Neuron (in vitro differentiated cells): ENCODE measurements at regions not wholly inside any gene's neighbourhood (a gene's known extent, or its start where the extent isn't known, plus 50 kb on each side); places are given as distances from the start of the nearest gene placed in this dataset.
"Not testable (repeated sequence)": the region's sequence is repeated elsewhere in the genome, so short reads cannot be mapped to it uniquely, and the experiment has no call there.

Experiments used
- H2AFZ ChIP-seq: one replicate; pipeline ENCODE4 v1.6.1; 2013; ENCODE audit warnings: low read depth, mild to moderate bottlenecking, inconsistent platforms, low read length, moderate library complexity
- H3K27me3 ChIP-seq: one replicate; pipeline ENCODE4 v1.6.1; 2013; ENCODE audit warnings: low read length; ENCODE audit not compliant: insufficient read depth
- H3K36me3 ChIP-seq: one replicate; pipeline ENCODE4 v1.6.1; 2013; ENCODE audit warnings: low read length; ENCODE audit not compliant: insufficient read depth
- H3K4me1 ChIP-seq: one replicate; pipeline ENCODE4 v1.6.1; 2013; ENCODE audit warnings: low read length; ENCODE audit not compliant: insufficient read depth
- H3K4me3 ChIP-seq: 2 replicates; pipeline ENCODE4 v1.5.1; 2013; ENCODE audit warnings: mild to moderate bottlenecking, low read length, moderate library complexity
- H3K9me3 ChIP-seq: one replicate; pipeline ENCODE4 v1.6.1; 2013; ENCODE audit warnings: low read length

GRCh38 chr1:229002451-229002960 lies 267.2 kb downstream of the RHOU start:
- Histone ChIP-seq H3K27me3 (no peaks in the 10 kb centered on the region), H3K4me3 (no peak overlapping the region), H3K9me3 (no peaks in the 10 kb centered on the region), H3K4me1 (peaks cover 2% of the 10 kb centered on the region), H3K36me3 (no peaks in the 10 kb centered on the region), H2AFZ (no peak overlapping the region)

GRCh38 chr1:229003233-229004031 lies 267.5 kb upstream of the RAB4A start:
- Histone ChIP-seq H3K4me1 (peaks cover 2% of the 10 kb centered on the region), H3K27me3 (no peaks in the 10 kb centered on the region), H2AFZ (no peak overlapping the region), H3K36me3 (no peaks in the 10 kb centered on the region), H3K9me3 (no peaks in the 10 kb centered on the region), H3K4me3 (no peak overlapping the region)

- Histone ChIP-seq H3K4me1 (peaks cover 2% of the 10 kb centered on the region), H3K27me3 (no peaks in the 10 kb centered on the region), H3K36me3 (no peaks in the 10 kb centered on the region), H3K9me3 (no peaks in the 10 kb centered on the region), H3K4me3 (no peak overlapping the region), H2AFZ (no peak overlapping the region)
These were observed 266.7 kb upstream of the RAB4A start for GRCh38 chr1:229004066-229004833.

- Histone ChIP-seq H2AFZ (no peak overlapping the region), H3K4me1 (peaks cover 2% of the 10 kb centered on the region), H3K4me3 (no peak overlapping the region), H3K36me3 (no peaks in the 10 kb centered on the region), H3K9me3 (no peaks in the 10 kb centered on the region), H3K27me3 (no peaks in the 10 kb centered on the region)
These were observed 265.8 kb upstream of the RAB4A start for GRCh38 chr1:229005097-229005496.

- Histone ChIP-seq H3K4me3 (no peak overlapping the region), H2AFZ (no peak overlapping the region), H3K4me1 (peaks cover 2% of the 10 kb centered on the region), H3K9me3 (no peaks in the 10 kb centered on the region), H3K36me3 (no peaks in the 10 kb centered on the region), H3K27me3 (no peaks in the 10 kb centered on the region)
These were observed 265.4 kb upstream of the RAB4A start for GRCh38 chr1:229005556-229005955.

GRCh38 chr1:229006121-229006870 lies 264.6 kb upstream of the RAB4A start:
- H3K4me3 ChIP-seq, result no peak overlapping the region
- H3K27me3 ChIP-seq, result no peaks in the 10 kb centered on the region
- H3K36me3 ChIP-seq, result no peaks in the 10 kb centered on the region
- peaks cover 2% of the 10 kb centered on the region for H3K4me1 ChIP-seq
- no peak overlapping the region for H2AFZ ChIP-seq
- H3K9me3 ChIP-seq, result no peaks in the 10 kb centered on the region

GRCh38 chr1:229007167-229007566 lies 263.7 kb upstream of the RAB4A start:
- no peaks in the 10 kb centered on the region for H3K9me3 ChIP-seq
- no peak overlapping the region for H2AFZ ChIP-seq
- H3K4me1 ChIP-seq, result peaks cover 2% of the 10 kb centered on the region
- no peak overlapping the region for H3K4me3 ChIP-seq
- no peaks in the 10 kb centered on the region for H3K27me3 ChIP-seq
- H3K36me3 ChIP-seq, result no peaks in the 10 kb centered on the region

GRCh38 chr1:229007701-229008100 lies 263.2 kb upstream of the RAB4A start:
- Histone ChIP-seq H3K4me3 (no peak overlapping the region), H3K9me3 (no peaks in the 10 kb centered on the region), H2AFZ (no peak overlapping the region), H3K4me1 (peaks cover 2% of the 10 kb centered on the region), H3K36me3 (no peaks in the 10 kb centered on the region), H3K27me3 (no peaks in the 10 kb centered on the region)

GRCh38 chr1:229008347-229008746 lies 262.6 kb upstream of the RAB4A start:
- not testable (repeated sequence) for H3K36me3 ChIP-seq, H2AFZ ChIP-seq, H3K27me3 ChIP-seq, H3K4me1 ChIP-seq, H3K4me3 ChIP-seq, H3K9me3 ChIP-seq

GRCh38 chr1:229011022-229011421 lies 259.9 kb upstream of the RAB4A start:
- no peaks in the 10 kb centered on the region for H3K36me3 ChIP-seq
- peaks cover 3% of the 10 kb centered on the region for H3K27me3 ChIP-seq
- H3K9me3 ChIP-seq, result no peaks in the 10 kb centered on the region
- H3K4me1 ChIP-seq, result no peaks in the 10 kb centered on the region
- no peak overlapping the region for H3K4me3 ChIP-seq
- H2AFZ ChIP-seq, result no peak overlapping the region

GRCh38 chr1:229012823-229013222 lies 258.1 kb upstream of the RAB4A start:
- H3K4me3 ChIP-seq, result no peak overlapping the region
- no peak overlapping the region for H2AFZ ChIP-seq
- H3K36me3 ChIP-seq, result no peaks in the 10 kb centered on the region
- no peaks in the 10 kb centered on the region for H3K4me1 ChIP-seq
- H3K27me3 ChIP-seq, result peaks cover 3% of the 10 kb centered on the region
- H3K9me3 ChIP-seq, result no peaks in the 10 kb centered on the region

GRCh38 chr1:229013981-229014380 lies 256.9 kb upstream of the RAB4A start:
- no peaks in the 10 kb centered on the region for H3K4me1 ChIP-seq
- no peak overlapping the region for H3K4me3 ChIP-seq
- H2AFZ ChIP-seq, result no peak overlapping the region
- no peaks in the 10 kb centered on the region for H3K9me3 ChIP-seq
- H3K36me3 ChIP-seq, result no peaks in the 10 kb centered on the region
- H3K27me3 ChIP-seq, result peaks cover 3% of the 10 kb centered on the region

- Histone ChIP-seq H3K36me3 (no peaks in the 10 kb centered on the region), H3K4me1 (no peaks in the 10 kb centered on the region), H3K4me3 (no peak overlapping the region), H3K27me3 (peaks cover 3% of the 10 kb centered on the region), H2AFZ (no peak overlapping the region), H3K9me3 (no peaks in the 10 kb centered on the region)
These were observed 255.1 kb upstream of the RAB4A start for GRCh38 chr1:229015806-229016205.
